H1 (cell line): ENCODE measurements at regions not wholly inside any gene's neighbourhood (a gene's known extent, or its start where the extent isn't known, plus 50 kb on each side); places are given as distances from the start of the nearest gene placed in this dataset.

Source experiments
- BCL11A ChIP-seq, 2 experiments: IDR thresholded peaks; one replicate each; pipeline ENCODE4 v1.6.1; 2011; ENCODE audit warnings: low read depth in 2 of 2, low read length in 2 of 2, mild to moderate bottlenecking in 2 of 2
- HDAC2 ChIP-seq, 2 experiments: fragments of 300-600 bp in 1 of 2; sonication (generic) in 1 of 2; IDR thresholded peaks; 2 replicates each; pipeline ENCODE4 v1.6.1; 2011 to 2012; ENCODE audit warnings: low read depth in 2 of 2, low read length in 2 of 2, mild to moderate bottlenecking in 2 of 2, moderate library complexity in 2 of 2, borderline replicate concordance in 1 of 2, inconsistent platforms in 1 of 2
- JUN ChIP-seq: IDR thresholded peaks from 2 replicates; pipeline ENCODE4 v1.6.1; 2011; ENCODE audit warnings: low read depth, mild to moderate bottlenecking, improper control_type of control experiment, low read length
- JUND ChIP-seq: IDR thresholded peaks from 2 replicates; pipeline ENCODE4 v1.6.1; 2011; ENCODE audit warnings: mild to moderate bottlenecking, improper control_type of control experiment, low read length
- KDM1A ChIP-seq: fragments of 200-600, 300-600 bp; sonication (generic); IDR thresholded peaks from 2 replicates; pipeline ENCODE4 v1.7.1; 2016; ENCODE audit warnings: mild to moderate bottlenecking, low read length, borderline replicate concordance
- RNF2 ChIP-seq: fragments of 200-900, 300-1000 bp; sonication (generic); IDR thresholded peaks from 2 replicates; pipeline ENCODE4 v1.7.1; 2016; ENCODE audit warnings: borderline replicate concordance, low read depth, mild to moderate bottlenecking, antibody characterized with exemption, low read length; ENCODE audit not compliant: poor library complexity, severe bottlenecking; ENCODE audit errors: missing control alignments
- SP1 ChIP-seq: IDR thresholded peaks from 2 replicates; pipeline ENCODE4 v1.6.1; 2011; ENCODE audit warnings: low read depth, low read length
- TF ChIP-seq, protein P1 (sequence below): fragments of 300-600 bp; sonication (generic); IDR thresholded peaks from 2 replicates; pipeline ENCODE4 v1.7.1; 2012; ENCODE audit warnings: low read length, moderate library complexity, mild to moderate bottlenecking, inconsistent platforms; ENCODE audit not compliant: insufficient replicate concordance

DNA sequence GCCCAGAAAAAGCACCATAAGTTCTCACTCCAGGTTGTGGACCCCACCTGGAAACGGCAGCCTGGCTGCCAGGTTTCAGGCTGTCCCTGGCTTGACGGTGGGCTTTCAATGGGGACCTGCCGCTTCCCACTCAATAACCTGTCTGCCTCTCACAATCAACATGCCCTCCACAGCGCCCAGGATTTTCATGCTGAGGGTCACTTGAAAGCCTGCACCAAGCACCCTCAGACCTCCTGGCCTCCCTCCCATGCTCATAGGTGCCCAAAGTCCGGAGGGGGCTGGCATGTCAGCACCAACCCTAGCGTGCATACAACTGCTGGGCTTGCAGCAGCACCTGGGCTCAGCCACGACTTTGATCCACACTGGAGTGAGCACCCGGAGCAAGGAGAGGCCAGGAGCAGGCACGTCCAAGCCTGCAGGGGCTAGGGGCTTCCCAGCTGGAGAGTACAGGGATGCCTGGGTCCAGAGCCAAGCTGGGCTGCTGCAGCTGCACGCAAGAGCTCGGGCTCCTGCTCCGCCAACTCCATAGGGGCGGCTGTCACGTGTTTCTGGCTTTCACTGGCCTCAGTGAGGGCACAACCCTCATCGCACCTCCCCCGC lies 1214.3 kb upstream of the RAG2 start (continued):
- TF ChIP-seq BCL11A (IDR thresholded peaks at IDR 0.05; ENCODE audit: low read depth in 2 of 2, low read length in 2 of 2) (no peak), JUN (no peak), HDAC2 (IDR thresholded peaks at IDR 0.05; ENCODE audit: borderline replicate concordance in 1 of 2, low read depth in 2 of 2, low read length in 2 of 2) (no peak), SP1 (no peak), JUND (no peak), KDM1A (no peak), RNF2 (no peak)
- TF ChIP-seq, protein P1, sequence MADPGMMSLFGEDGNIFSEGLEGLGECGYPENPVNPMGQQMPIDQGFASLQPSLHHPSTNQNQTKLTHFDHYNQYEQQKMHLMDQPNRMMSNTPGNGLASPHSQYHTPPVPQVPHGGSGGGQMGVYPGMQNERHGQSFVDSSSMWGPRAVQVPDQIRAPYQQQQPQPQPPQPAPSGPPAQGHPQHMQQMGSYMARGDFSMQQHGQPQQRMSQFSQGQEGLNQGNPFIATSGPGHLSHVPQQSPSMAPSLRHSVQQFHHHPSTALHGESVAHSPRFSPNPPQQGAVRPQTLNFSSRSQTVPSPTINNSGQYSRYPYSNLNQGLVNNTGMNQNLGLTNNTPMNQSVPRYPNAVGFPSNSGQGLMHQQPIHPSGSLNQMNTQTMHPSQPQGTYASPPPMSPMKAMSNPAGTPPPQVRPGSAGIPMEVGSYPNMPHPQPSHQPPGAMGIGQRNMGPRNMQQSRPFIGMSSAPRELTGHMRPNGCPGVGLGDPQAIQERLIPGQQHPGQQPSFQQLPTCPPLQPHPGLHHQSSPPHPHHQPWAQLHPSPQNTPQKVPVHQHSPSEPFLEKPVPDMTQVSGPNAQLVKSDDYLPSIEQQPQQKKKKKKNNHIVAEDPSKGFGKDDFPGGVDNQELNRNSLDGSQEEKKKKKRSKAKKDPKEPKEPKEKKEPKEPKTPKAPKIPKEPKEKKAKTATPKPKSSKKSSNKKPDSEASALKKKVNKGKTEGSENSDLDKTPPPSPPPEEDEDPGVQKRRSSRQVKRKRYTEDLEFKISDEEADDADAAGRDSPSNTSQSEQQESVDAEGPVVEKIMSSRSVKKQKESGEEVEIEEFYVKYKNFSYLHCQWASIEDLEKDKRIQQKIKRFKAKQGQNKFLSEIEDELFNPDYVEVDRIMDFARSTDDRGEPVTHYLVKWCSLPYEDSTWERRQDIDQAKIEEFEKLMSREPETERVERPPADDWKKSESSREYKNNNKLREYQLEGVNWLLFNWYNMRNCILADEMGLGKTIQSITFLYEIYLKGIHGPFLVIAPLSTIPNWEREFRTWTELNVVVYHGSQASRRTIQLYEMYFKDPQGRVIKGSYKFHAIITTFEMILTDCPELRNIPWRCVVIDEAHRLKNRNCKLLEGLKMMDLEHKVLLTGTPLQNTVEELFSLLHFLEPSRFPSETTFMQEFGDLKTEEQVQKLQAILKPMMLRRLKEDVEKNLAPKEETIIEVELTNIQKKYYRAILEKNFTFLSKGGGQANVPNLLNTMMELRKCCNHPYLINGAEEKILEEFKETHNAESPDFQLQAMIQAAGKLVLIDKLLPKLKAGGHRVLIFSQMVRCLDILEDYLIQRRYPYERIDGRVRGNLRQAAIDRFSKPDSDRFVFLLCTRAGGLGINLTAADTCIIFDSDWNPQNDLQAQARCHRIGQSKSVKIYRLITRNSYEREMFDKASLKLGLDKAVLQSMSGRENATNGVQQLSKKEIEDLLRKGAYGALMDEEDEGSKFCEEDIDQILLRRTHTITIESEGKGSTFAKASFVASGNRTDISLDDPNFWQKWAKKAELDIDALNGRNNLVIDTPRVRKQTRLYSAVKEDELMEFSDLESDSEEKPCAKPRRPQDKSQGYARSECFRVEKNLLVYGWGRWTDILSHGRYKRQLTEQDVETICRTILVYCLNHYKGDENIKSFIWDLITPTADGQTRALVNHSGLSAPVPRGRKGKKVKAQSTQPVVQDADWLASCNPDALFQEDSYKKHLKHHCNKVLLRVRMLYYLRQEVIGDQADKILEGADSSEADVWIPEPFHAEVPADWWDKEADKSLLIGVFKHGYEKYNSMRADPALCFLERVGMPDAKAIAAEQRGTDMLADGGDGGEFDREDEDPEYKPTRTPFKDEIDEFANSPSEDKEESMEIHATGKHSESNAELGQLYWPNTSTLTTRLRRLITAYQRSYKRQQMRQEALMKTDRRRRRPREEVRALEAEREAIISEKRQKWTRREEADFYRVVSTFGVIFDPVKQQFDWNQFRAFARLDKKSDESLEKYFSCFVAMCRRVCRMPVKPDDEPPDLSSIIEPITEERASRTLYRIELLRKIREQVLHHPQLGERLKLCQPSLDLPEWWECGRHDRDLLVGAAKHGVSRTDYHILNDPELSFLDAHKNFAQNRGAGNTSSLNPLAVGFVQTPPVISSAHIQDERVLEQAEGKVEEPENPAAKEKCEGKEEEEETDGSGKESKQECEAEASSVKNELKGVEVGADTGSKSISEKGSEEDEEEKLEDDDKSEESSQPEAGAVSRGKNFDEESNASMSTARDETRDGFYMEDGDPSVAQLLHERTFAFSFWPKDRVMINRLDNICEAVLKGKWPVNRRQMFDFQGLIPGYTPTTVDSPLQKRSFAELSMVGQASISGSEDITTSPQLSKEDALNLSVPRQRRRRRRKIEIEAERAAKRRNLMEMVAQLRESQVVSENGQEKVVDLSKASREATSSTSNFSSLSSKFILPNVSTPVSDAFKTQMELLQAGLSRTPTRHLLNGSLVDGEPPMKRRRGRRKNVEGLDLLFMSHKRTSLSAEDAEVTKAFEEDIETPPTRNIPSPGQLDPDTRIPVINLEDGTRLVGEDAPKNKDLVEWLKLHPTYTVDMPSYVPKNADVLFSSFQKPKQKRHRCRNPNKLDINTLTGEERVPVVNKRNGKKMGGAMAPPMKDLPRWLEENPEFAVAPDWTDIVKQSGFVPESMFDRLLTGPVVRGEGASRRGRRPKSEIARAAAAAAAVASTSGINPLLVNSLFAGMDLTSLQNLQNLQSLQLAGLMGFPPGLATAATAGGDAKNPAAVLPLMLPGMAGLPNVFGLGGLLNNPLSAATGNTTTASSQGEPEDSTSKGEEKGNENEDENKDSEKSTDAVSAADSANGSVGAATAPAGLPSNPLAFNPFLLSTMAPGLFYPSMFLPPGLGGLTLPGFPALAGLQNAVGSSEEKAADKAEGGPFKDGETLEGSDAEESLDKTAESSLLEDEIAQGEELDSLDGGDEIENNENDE = no peak
